H9 (cell line): ENCODE measurements at regions not wholly inside any gene's neighbourhood (a gene's known extent, or its start where the extent isn't known, plus 50 kb on each side); places are given as distances from the start of the nearest gene placed in this dataset.

Experiments
- DNase-seq: peaks from one replicate; pipeline ENCODE4 v3.0.0-alpha.2; 2017
- H2AFZ ChIP-seq: one replicate; pipeline ENCODE4 v1.6.1; 2013; ENCODE audit warnings: mild to moderate bottlenecking, low read length, control low read depth, moderate library complexity
- H2AK5ac ChIP-seq: 2 replicates; pipeline ENCODE4 v1.6.1; 2013; ENCODE audit warnings: low read length, control low read depth, mixed read lengths; ENCODE audit not compliant: insufficient read length
- H2BK120ac ChIP-seq: one replicate; pipeline ENCODE4 v1.6.1; 2013; ENCODE audit warnings: low read depth, mild to moderate bottlenecking, low read length, control low read depth, inconsistent platforms; ENCODE audit not compliant: poor library complexity, severe bottlenecking
- H2BK12ac ChIP-seq: 2 replicates; pipeline ENCODE4 v1.6.1; 2013; ENCODE audit warnings: low read length, control low read depth, mixed read lengths, low read depth; ENCODE audit not compliant: insufficient read length
- H2BK15ac ChIP-seq: 2 replicates; pipeline ENCODE4 v1.6.1; 2013; ENCODE audit warnings: low read depth, low read length, control low read depth
- H2BK20ac ChIP-seq: one replicate; pipeline ENCODE4 v1.6.1; 2013; ENCODE audit warnings: low read depth, mild to moderate bottlenecking, low read length, control low read depth, inconsistent platforms; ENCODE audit not compliant: poor library complexity, severe bottlenecking
- H2BK5ac ChIP-seq: 2 replicates; pipeline ENCODE4 v1.6.1; 2013; ENCODE audit warnings: low read length, control low read depth, mixed read lengths; ENCODE audit not compliant: insufficient read length
- H3K14ac ChIP-seq: 2 replicates; pipeline ENCODE4 v1.6.1; 2013; ENCODE audit warnings: low read length, control low read depth; ENCODE audit not compliant: insufficient read depth
- H3K18ac ChIP-seq: 2 replicates; pipeline ENCODE4 v1.6.1; 2013; ENCODE audit warnings: low read depth, mild to moderate bottlenecking, mixed read lengths, low read length, control low read depth; ENCODE audit not compliant: insufficient read length
- H3K23ac ChIP-seq: 2 replicates; pipeline ENCODE4 v1.6.1; 2013; ENCODE audit warnings: low read length, control low read depth, mixed read lengths, low read depth; ENCODE audit not compliant: insufficient read length
- H3K23me2 ChIP-seq: 2 replicates; pipeline ENCODE4 v1.6.1; 2013; ENCODE audit warnings: low read depth, mild to moderate bottlenecking, mixed read lengths, low read length, control low read depth; ENCODE audit not compliant: insufficient read length, poor library complexity, severe bottlenecking
- H3K27ac ChIP-seq: 2 replicates; pipeline ENCODE4 v1.5.1; 2013; ENCODE audit warnings: low read length, control low read depth, mixed read lengths, low read depth; ENCODE audit not compliant: insufficient read length
- H3K27me3 ChIP-seq: 2 replicates; pipeline ENCODE4 v1.6.1; 2013; ENCODE audit warnings: low read length, control low read depth, inconsistent platforms; ENCODE audit not compliant: insufficient read depth
- H3K4ac ChIP-seq: 2 replicates; pipeline ENCODE4 v1.6.1; 2013; ENCODE audit warnings: low read depth, mild to moderate bottlenecking, control low read depth, inconsistent platforms, low read length, moderate library complexity
- H3K4me1 ChIP-seq: 2 replicates; pipeline ENCODE4 v1.6.1; 2013; ENCODE audit warnings: low read length, control low read depth, inconsistent platforms; ENCODE audit not compliant: insufficient read depth
- H3K4me2 ChIP-seq: 2 replicates; pipeline ENCODE4 v1.6.1; 2013; ENCODE audit warnings: low read length, control low read depth, mixed read lengths; ENCODE audit not compliant: insufficient read length, insufficient read depth
- H3K56ac ChIP-seq: 2 replicates; pipeline ENCODE4 v1.6.1; 2013; ENCODE audit warnings: low read depth, mild to moderate bottlenecking, mixed read lengths, low read length, control low read depth; ENCODE audit not compliant: insufficient read length
- H3K79me1 ChIP-seq: 2 replicates; pipeline ENCODE4 v1.6.1; 2013; ENCODE audit warnings: low read depth, mild to moderate bottlenecking, moderate library complexity, low read length, control low read depth, inconsistent platforms; ENCODE audit not compliant: insufficient read depth, poor library complexity, severe bottlenecking
- H3K79me2 ChIP-seq: 2 replicates; pipeline ENCODE4 v1.6.1; 2013; ENCODE audit warnings: low read length, control low read depth, inconsistent platforms; ENCODE audit not compliant: insufficient read depth
- H3K9ac ChIP-seq: 2 replicates; pipeline ENCODE4 v1.6.1; 2013; ENCODE audit warnings: low read length, control low read depth, mixed read lengths; ENCODE audit not compliant: insufficient read length; ENCODE audit errors: extremely low read depth
- H3K9me3 ChIP-seq: one replicate; pipeline ENCODE4 v1.6.1; 2013; ENCODE audit warnings: low read depth, low read length, inconsistent platforms; ENCODE audit not compliant: control insufficient read depth
- H3T11ph ChIP-seq: one replicate; pipeline ENCODE4 v1.6.1; 2013; ENCODE audit warnings: mild to moderate bottlenecking, low read length, control low read depth, inconsistent platforms
- H4K20me1 ChIP-seq: one replicate; pipeline ENCODE4 v1.6.1; 2013; ENCODE audit not compliant: control insufficient read depth, insufficient read length, insufficient read depth
- H4K5ac ChIP-seq: 2 replicates; pipeline ENCODE4 v1.6.1; 2013; ENCODE audit warnings: low read depth, mild to moderate bottlenecking, mixed read lengths, low read length, control low read depth; ENCODE audit not compliant: insufficient read length
- H4K8ac ChIP-seq: replicated peaks from 2 replicates; pipeline ENCODE4 v1.6.1; 2013; ENCODE audit warnings: low read length, control low read depth, mixed read lengths, low read depth; ENCODE audit not compliant: insufficient read length
- H4K91ac ChIP-seq: 2 replicates; pipeline ENCODE4 v1.6.1; 2013; ENCODE audit warnings: low read depth, mild to moderate bottlenecking, moderate library complexity, mixed read lengths, low read length, control low read depth; ENCODE audit not compliant: insufficient read length
- H3K27ac Mint-ChIP-seq, 3 experiments: 2 replicates in 2 of 3; 3 replicates in 1 of 3; pipeline ENCODE4 v1.8.0; 2020 to 2021; ENCODE audit warnings: mixed read lengths in 3 of 3, mild to moderate bottlenecking in 1 of 3, moderate library complexity in 1 of 3
- H3K27me3 Mint-ChIP-seq: 2 replicates; pipeline ENCODE4 v1.8.0; 2021; ENCODE audit warnings: low read depth, mild to moderate bottlenecking, moderate library complexity, mixed read lengths
- H3K36me3 Mint-ChIP-seq, 3 experiments: 2 replicates in 2 of 3; 3 replicates in 1 of 3; pipeline ENCODE4 v1.8.0; 2020 to 2021; ENCODE audit warnings: low read depth in 3 of 3, mixed read lengths in 3 of 3; ENCODE audit not compliant: insufficient read depth in 1 of 3
- H3K4me1 Mint-ChIP-seq, 2 experiments: 2 replicates each; pipeline ENCODE4 v1.8.0; 2020; ENCODE audit warnings: mixed read lengths in 2 of 2
- H3K4me3 Mint-ChIP-seq, 2 experiments: 2 replicates in 1 of 2; 3 replicates in 1 of 2; pipeline ENCODE4 v1.8.0; 2020 to 2021; ENCODE audit warnings: mild to moderate bottlenecking in 2 of 2, mixed read lengths in 2 of 2, moderate library complexity in 1 of 2
- H3K9me3 Mint-ChIP-seq, 2 experiments: 2 replicates in 1 of 2; 3 replicates in 1 of 2; pipeline ENCODE4 v1.8.0; 2020; ENCODE audit warnings: mild to moderate bottlenecking in 2 of 2, mixed read lengths in 2 of 2, moderate library complexity in 1 of 2
- CTCF ChIP-seq: fragments of 200-600 bp; sonication (generic); conservative IDR thresholded peaks from 3 replicates; pipeline ENCODE4 v1.8.0; 2021; ENCODE audit warnings: antibody characterized with exemption, mild to moderate bottlenecking
- WGBS: extraction: QIAGEN DNeasy Blood & Tissue Kit; methylation state at CpG from one replicate; pipeline ENCODE4 v1.1.7; 2013; ENCODE audit warnings: missing lambda C conversion rate, low lambda C conversion rate, mixed read lengths; ENCODE audit not compliant: insufficient read length; ENCODE audit errors: extremely low coverage; 5-methylcytosine and 5-hydroxymethylcytosine counted together

DNA sequence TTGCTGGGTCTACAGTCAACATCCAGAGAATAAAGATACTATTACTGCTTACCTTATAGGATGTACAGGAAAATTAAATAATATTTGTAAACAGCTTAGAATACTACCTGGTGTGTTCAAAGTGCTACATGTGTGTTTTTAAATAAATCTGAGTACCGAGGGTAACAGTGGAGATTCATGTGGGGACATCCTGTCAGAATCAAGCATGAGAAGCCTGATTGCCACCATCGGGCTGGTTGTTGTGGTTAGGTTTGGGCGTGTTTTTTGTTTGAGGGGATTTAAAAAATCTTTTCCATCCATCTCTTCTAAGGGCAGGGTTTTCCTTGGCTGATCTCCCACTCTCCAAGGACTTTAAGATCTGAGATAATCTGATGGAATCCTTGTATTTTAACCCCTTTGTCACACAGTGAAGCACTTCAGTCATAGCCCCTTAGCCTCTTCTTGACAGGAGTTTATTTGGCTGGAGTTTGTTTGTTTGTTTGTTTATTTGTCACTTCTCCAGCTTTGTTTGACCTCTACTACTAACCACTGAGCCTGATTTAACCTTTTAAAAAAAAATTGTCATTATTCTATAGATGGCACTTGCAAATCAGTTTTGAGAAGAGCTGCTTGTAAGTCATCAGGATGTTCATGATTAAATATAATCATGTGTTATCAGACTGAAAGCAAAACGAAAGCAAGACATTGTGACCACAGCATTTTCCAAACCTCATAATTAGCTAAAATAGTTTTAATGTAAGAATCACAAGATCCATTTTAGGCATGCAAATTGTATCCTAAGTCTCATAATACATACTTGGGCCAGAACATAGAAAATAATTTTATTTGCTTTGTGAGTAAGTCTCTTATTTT, 72.8 kb upstream of the RARB start:
- Histone ChIP-seq H4K8ac (no peak overlapping the region), H3K9me3 (no peaks in the 10 kb centered on the region), H4K91ac (no peak overlapping the region), H4K20me1 (no peaks in the 10 kb centered on the region), H2AFZ (no peak overlapping the region), H3K27me3 (no peaks in the 10 kb centered on the region), H3K4me2 (no peak overlapping the region), H3K27ac (no peak overlapping the region), H2AK5ac (no peak overlapping the region), H3K14ac (no peak overlapping the region), H3K4ac (no peak overlapping the region), H3K23ac (no peak overlapping the region), H2BK12ac (no peak overlapping the region), H3K23me2 (no peaks in the 10 kb centered on the region), H3K56ac (no peak overlapping the region), H3K79me2 (no peaks in the 10 kb centered on the region), H2BK120ac (no peak overlapping the region), H3K4me1 (no peaks in the 10 kb centered on the region), H3K79me1 (no peaks in the 10 kb centered on the region), H2BK15ac (no peak overlapping the region), H3K18ac (no peak overlapping the region), H4K5ac (no peak overlapping the region), H3T11ph (no peak overlapping the region), H2BK20ac (no peak overlapping the region), H2BK5ac (no peak overlapping the region), H3K9ac (no peak overlapping the region)
- TF ChIP-seq CTCF, result no peak
- no peak for DNase-seq
- Mint-ChIP-seq H3K4me1 (peaks cover 5 to 7% of the 10 kb centered on the region in 2 experiments), H3K4me3 (no peak overlapping the region), H3K27ac (no peak overlapping the region), H3K9me3 (peaks cover 0 to 11% of the 10 kb centered on the region in 2 experiments; a peak in 3 of 5 replicates), H3K27me3 (no peaks in the 10 kb centered on the region), H3K36me3 (no peaks in the 10 kb centered on the region; a peak in 1 of 7 replicates)
- no CpG with 5 or more reads among the region's 4 CpGs for WGBS
